ENCODE measurements at regions not wholly inside any gene's neighbourhood (a gene's known extent, or its start where the extent isn't known, plus 50 kb on each side); places are given as distances from the start of the nearest gene placed in this dataset.

DNA sequence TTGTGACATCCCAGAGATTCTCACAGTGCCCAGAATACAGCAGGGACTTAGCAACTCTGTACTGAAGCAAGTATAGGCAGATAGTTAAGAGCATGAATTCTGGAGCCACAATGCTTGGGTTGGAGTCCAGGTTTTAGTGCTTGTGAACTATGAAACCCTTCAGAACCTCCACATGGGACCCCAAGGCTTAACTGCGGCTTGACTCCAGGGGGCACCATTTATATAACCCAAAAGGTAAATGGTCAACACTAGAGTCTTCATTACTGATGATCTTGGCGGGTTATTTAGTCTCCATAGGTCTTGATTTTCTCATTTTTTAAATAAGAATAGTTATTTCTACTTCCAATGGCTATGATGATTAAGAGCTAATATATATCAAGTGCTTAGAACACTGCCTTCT lies 390.3 kb downstream of the TAF11L14 start:
- TF ChIP-seq, protein P1, sequence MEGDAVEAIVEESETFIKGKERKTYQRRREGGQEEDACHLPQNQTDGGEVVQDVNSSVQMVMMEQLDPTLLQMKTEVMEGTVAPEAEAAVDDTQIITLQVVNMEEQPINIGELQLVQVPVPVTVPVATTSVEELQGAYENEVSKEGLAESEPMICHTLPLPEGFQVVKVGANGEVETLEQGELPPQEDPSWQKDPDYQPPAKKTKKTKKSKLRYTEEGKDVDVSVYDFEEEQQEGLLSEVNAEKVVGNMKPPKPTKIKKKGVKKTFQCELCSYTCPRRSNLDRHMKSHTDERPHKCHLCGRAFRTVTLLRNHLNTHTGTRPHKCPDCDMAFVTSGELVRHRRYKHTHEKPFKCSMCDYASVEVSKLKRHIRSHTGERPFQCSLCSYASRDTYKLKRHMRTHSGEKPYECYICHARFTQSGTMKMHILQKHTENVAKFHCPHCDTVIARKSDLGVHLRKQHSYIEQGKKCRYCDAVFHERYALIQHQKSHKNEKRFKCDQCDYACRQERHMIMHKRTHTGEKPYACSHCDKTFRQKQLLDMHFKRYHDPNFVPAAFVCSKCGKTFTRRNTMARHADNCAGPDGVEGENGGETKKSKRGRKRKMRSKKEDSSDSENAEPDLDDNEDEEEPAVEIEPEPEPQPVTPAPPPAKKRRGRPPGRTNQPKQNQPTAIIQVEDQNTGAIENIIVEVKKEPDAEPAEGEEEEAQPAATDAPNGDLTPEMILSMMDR (IDR thresholded peaks at IDR 0.05): no peak
- TF ChIP-seq POLR2A (IDR thresholded peaks at IDR 0.05): no peak

All from uterus (tissue), 2 donors.